ENCODE measurements at regions not wholly inside any gene's neighbourhood (a gene's known extent, or its start where the extent isn't known, plus 50 kb on each side); places are given as distances from the start of the nearest gene placed in this dataset.

GRCh38 chr17:45660474-45660873 lies 123.6 kb upstream of the CRHR1 start:
- intact Hi-C loops (cut with micrococcal nuclease): no loop called here
- ATAC-seq (ENCODE audit: low read depth): no peak
- H3K36me3 ChIP-seq (replicated peaks in 1 of 2; ENCODE audit: control extremely low read depth in 1 of 2, control insufficient read depth in 1 of 2, extremely low read depth in 1 of 2, insufficient read depth in 2 of 2, low read length in 1 of 2): no peaks in the 10 kb centered on the region
- H3K27ac ChIP-seq (ENCODE audit: low read length in 2 of 2): no peak overlapping the region
- no peaks in the 10 kb centered on the region for H4K20me1 ChIP-seq (ENCODE audit: control insufficient read depth, insufficient read depth, low read length, poor library complexity, severe bottlenecking)
- H3K79me2 ChIP-seq (ENCODE audit: control insufficient read depth, insufficient read depth, low read length): no peaks in the 10 kb centered on the region
- peaks cover 37% of the 10 kb centered on the region for H3K27me3 Mint-ChIP-seq
- no peak overlapping the region for H3K27ac Mint-ChIP-seq
- no peak overlapping the region for H3K4me2 ChIP-seq (replicated peaks; ENCODE audit: low read depth, low read length, poor library complexity, severe bottlenecking)
- DNase-seq: no peak
- H3K4me1 Mint-ChIP-seq: no peaks in the 10 kb centered on the region
- TF ChIP-seq, protein P1, sequence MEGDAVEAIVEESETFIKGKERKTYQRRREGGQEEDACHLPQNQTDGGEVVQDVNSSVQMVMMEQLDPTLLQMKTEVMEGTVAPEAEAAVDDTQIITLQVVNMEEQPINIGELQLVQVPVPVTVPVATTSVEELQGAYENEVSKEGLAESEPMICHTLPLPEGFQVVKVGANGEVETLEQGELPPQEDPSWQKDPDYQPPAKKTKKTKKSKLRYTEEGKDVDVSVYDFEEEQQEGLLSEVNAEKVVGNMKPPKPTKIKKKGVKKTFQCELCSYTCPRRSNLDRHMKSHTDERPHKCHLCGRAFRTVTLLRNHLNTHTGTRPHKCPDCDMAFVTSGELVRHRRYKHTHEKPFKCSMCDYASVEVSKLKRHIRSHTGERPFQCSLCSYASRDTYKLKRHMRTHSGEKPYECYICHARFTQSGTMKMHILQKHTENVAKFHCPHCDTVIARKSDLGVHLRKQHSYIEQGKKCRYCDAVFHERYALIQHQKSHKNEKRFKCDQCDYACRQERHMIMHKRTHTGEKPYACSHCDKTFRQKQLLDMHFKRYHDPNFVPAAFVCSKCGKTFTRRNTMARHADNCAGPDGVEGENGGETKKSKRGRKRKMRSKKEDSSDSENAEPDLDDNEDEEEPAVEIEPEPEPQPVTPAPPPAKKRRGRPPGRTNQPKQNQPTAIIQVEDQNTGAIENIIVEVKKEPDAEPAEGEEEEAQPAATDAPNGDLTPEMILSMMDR (IDR thresholded peaks at IDR 0.05): no peak
- TF ChIP-seq EZH2 (IDR thresholded peaks at IDR 0.05; ENCODE audit: borderline replicate concordance, insufficient read depth, low read depth, low read length, poor library complexity, severe bottlenecking): no peak
- peaks cover 0 to 4% (median 0%) of the 10 kb centered on the region in 3 donors for H3K9me3 ChIP-seq (ENCODE audit: control extremely low read depth in 1 of 3, control insufficient read depth in 2 of 3, insufficient read depth in 1 of 3, low read length in 2 of 3)
- ChIA-PET CTCF (no interaction called here), POLR2A (no interaction called here)
- H2AFZ ChIP-seq (ENCODE audit: insufficient read depth, low read depth, low read length, poor library complexity, severe bottlenecking): no peak overlapping the region
- no peak overlapping the region for H3K9ac ChIP-seq (ENCODE audit: low read length)
- WGBS (ENCODE audit: insufficient coverage): 78% methylated on average over 3 of the region's 4 CpGs
- H3K4me1 ChIP-seq (ENCODE audit: control insufficient read depth in 2 of 2, insufficient read depth in 2 of 2, low read length in 2 of 2): no peaks in the 10 kb centered on the region
- H3K4me3 Mint-ChIP-seq: no peak overlapping the region
- no peak overlapping the region for H3K4me3 ChIP-seq (ENCODE audit: control extremely low read depth in 1 of 5, extremely low read depth in 1 of 5, insufficient read depth in 1 of 5, low read depth in 2 of 5, low read length in 4 of 5)
- H3K9me3 Mint-ChIP-seq (ENCODE audit: insufficient read depth): peaks cover 2% of the 10 kb centered on the region
- peaks cover 0 to 10% (median 2%) of the 10 kb centered on the region in 4 experiments for H3K27me3 ChIP-seq (replicated peaks in 1 of 4; ENCODE audit: control extremely low read depth in 1 of 4, control insufficient read depth in 3 of 4, insufficient read depth in 4 of 4, low read length in 3 of 4)

GRCh38 chr17:45662432-45662831 lies 121.7 kb upstream of the CRHR1 start:
- POLR2A ChIA-PET: no interaction called here
- Mint-ChIP-seq H3K27ac (no peak overlapping the region), H3K4me3 (no peak overlapping the region), H3K27me3 (peaks cover 40% of the 10 kb centered on the region), H3K4me1 (no peaks in the 10 kb centered on the region), H3K9me3 (ENCODE audit: insufficient read depth) (peaks cover 2% of the 10 kb centered on the region)
- Histone ChIP-seq H3K4me2 (replicated peaks; ENCODE audit: low read depth, low read length, poor library complexity, severe bottlenecking) (no peak overlapping the region), H3K9ac (ENCODE audit: low read length) (no peak overlapping the region), H4K20me1 (ENCODE audit: control insufficient read depth, insufficient read depth, low read length, poor library complexity, severe bottlenecking) (no peaks in the 10 kb centered on the region), H3K27me3 (replicated peaks in 1 of 4; ENCODE audit: control extremely low read depth in 1 of 4, control insufficient read depth in 3 of 4, insufficient read depth in 4 of 4, low read length in 3 of 4) (peaks cover 0 to 14% (median 2%) of the 10 kb centered on the region in 4 experiments), H3K79me2 (ENCODE audit: control insufficient read depth, insufficient read depth, low read length) (no peaks in the 10 kb centered on the region), H3K4me1 (ENCODE audit: control insufficient read depth in 2 of 2, insufficient read depth in 2 of 2, low read length in 2 of 2) (no peaks in the 10 kb centered on the region), H2AFZ (ENCODE audit: insufficient read depth, low read depth, low read length, poor library complexity, severe bottlenecking) (no peak overlapping the region), H3K9me3 (ENCODE audit: control extremely low read depth in 1 of 3, control insufficient read depth in 2 of 3, insufficient read depth in 1 of 3, low read length in 2 of 3) (peaks cover 0 to 4% (median 0%) of the 10 kb centered on the region in 3 donors), H3K27ac (ENCODE audit: low read length in 2 of 2) (no peak overlapping the region), H3K4me3 (ENCODE audit: control extremely low read depth in 1 of 5, extremely low read depth in 1 of 5, insufficient read depth in 1 of 5, low read depth in 2 of 5, low read length in 4 of 5) (no peak overlapping the region), H3K36me3 (replicated peaks in 1 of 2; ENCODE audit: control extremely low read depth in 1 of 2, control insufficient read depth in 1 of 2, extremely low read depth in 1 of 2, insufficient read depth in 2 of 2, low read length in 1 of 2) (no peaks in the 10 kb centered on the region)
- ATAC-seq (ENCODE audit: low read depth) (no peak), DNase-seq (no peak)
- CTCF ChIA-PET: interaction anchor here (1.0 kb wide), 1 partner anchor 23 kb away, joined by 3 read pairs; no protein-coding TSS in a partner anchor
- intact Hi-C loops (cut with micrococcal nuclease): no loop called here
- TF ChIP-seq, protein P1 (IDR thresholded peaks at IDR 0.05): no peak
- no peak for TF ChIP-seq EZH2 (IDR thresholded peaks at IDR 0.05; ENCODE audit: borderline replicate concordance, insufficient read depth, low read depth, low read length, poor library complexity, severe bottlenecking)
- WGBS (ENCODE audit: insufficient coverage): 100% methylated on average over 1 of the region's 2 CpGs
